WTC11 (cell line): ENCODE measurements at regions not wholly inside any gene's neighbourhood (a gene's known extent, or its start where the extent isn't known, plus 50 kb on each side); places are given as distances from the start of the nearest gene placed in this dataset.

Source experiments
- ATF6 ChIP-seq: sonication (generic); formaldehyde crosslinking; IDR thresholded peaks from 2 replicates; pipeline ENCODE4 v1.8.1; 2023; ENCODE audit warnings: mild to moderate bottlenecking, missing genetic modification reagents
- CTCF ChIP-seq: fragments of 200-600 bp; IDR thresholded peaks from 2 replicates; pipeline ENCODE4 v1.8.0; 2022; ENCODE audit warnings: antibody characterized with exemption
- EMX1 ChIP-seq: fragments of 250-450 bp; sonication (Bioruptor Pico); IDR thresholded peaks from 2 replicates; pipeline ENCODE4 v1.8.0; 2021; ENCODE audit warnings: mild to moderate bottlenecking
- ZBTB43 ChIP-seq: sonication (generic); formaldehyde crosslinking; IDR thresholded peaks from 2 replicates; pipeline ENCODE4 v1.8.1; 2023; ENCODE audit warnings: mild to moderate bottlenecking, missing genetic modification reagents
- ZNF425 ChIP-seq: fragments of 250-450 bp; sonication (Bioruptor Pico); conservative IDR thresholded peaks from 2 replicates; pipeline ENCODE4 v1.9.0; 2021; ENCODE audit warnings: mild to moderate bottlenecking

GRCh38 chr5:89277816-89278215, 394.8 kb upstream of the MEF2C start:
- TF ChIP-seq CTCF (no peak), ZBTB43 (CRISPR knock-in tag) (no peak), ZNF425 (no peak), EMX1 (CRISPR knock-in tag) (no peak), ATF6 (CRISPR knock-in tag) (no peak)
